AML-193 (cell line): ENCODE measurements at regions not wholly inside any gene's neighbourhood (a gene's known extent, or its start where the extent isn't known, plus 50 kb on each side); places are given as distances from the start of the nearest gene placed in this dataset.

Source experiments
- DNase-seq, 2 experiments: peaks; one replicate each; lab custom pipeline; 2025; lab: John Stamatoyannopoulos, UW

- DNase-seq, result no peak
Observed at GRCh38 chr10:3723766-3724165, 61.2 kb downstream of the KLF6 start.

GRCh38 chr10:3720228-3721019 is 64.6 kb downstream of the KLF6 start:
- peak; percentile 97 for DNase-seq

GRCh38 chr10:3719024-3719843 is 65.8 kb downstream of the KLF6 start:
- DNase-seq, result no peak

GRCh38 chr10:3716093-3716492 is 68.9 kb downstream of the KLF6 start:
- no peak for DNase-seq

GRCh38 chr10:3714967-3715366 is 70.0 kb downstream of the KLF6 start:
- no peak for DNase-seq

- no peak for DNase-seq
Observed at GRCh38 chr10:3714531-3714930, 70.5 kb downstream of the KLF6 start.

- DNase-seq, result no peak
Observed at GRCh38 chr10:3712707-3713106, 72.3 kb downstream of the KLF6 start.

GRCh38 chr10:3711918-3712317 is 73.1 kb downstream of the KLF6 start:
- DNase-seq, result no peak

GRCh38 chr10:3710764-3711163 is 74.2 kb downstream of the KLF6 start:
- DNase-seq, result no peak

- DNase-seq, result no peak
Observed at GRCh38 chr10:3709456-3710060, 75.5 kb downstream of the KLF6 start.

- DNase-seq, result no peak
Observed at GRCh38 chr10:3708852-3709251, 76.2 kb downstream of the KLF6 start.

GRCh38 chr10:3704565-3705325 is 80.3 kb downstream of the KLF6 start:
- DNase-seq, result no peak

GRCh38 chr10:3702569-3702968 is 82.4 kb downstream of the KLF6 start:
- no peak for DNase-seq

- DNase-seq, result no peak
Observed at GRCh38 chr10:3702056-3702546, 82.9 kb downstream of the KLF6 start.

- no peak for DNase-seq
Observed at GRCh38 chr10:3701491-3701890, 83.5 kb downstream of the KLF6 start.

- no peak for DNase-seq
Observed at GRCh38 chr10:3700531-3701076, 84.4 kb downstream of the KLF6 start.

GRCh38 chr10:3699916-3700315 is 85.1 kb downstream of the KLF6 start:
- DNase-seq, result no peak

- DNase-seq, result no peak
Observed at GRCh38 chr10:3698312-3698711, 86.7 kb downstream of the KLF6 start.

- DNase-seq, result no peak
Observed at GRCh38 chr10:3693698-3694080, 91.3 kb downstream of the KLF6 start.

GRCh38 chr10:3693022-3693697 is 91.8 kb downstream of the KLF6 start:
- DNase-seq, result no peak

- DNase-seq, result no peak
Observed at GRCh38 chr10:3692387-3692999, 92.5 kb downstream of the KLF6 start.
